ENCODE measurements at regions not wholly inside any gene's neighbourhood (a gene's known extent, or its start where the extent isn't known, plus 50 kb on each side); places are given as distances from the start of the nearest gene placed in this dataset.
"Not testable (repeated sequence)": the region's sequence is repeated elsewhere in the genome, so short reads cannot be mapped to it uniquely, and the experiment has no call there.

DNA sequence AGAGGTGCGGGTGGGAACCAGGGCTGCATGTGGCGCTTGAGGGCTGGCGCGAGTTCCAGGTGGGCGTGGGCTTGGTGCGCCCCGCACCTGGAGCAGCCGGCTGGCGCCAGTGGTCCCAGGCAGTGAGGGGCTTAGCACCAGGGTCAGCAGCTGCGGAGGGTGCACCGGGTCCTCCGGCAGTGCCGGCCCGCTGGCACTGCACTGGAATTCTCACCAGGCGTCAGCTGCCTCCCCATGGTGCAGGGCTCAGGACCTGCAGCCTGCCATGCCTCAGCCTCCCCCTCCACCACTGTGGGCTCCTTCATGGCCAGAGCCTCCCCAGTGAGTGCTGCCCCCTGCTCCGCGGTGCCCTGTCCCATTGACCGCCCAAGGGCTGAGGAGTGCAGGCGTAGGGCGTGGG, 174.0 kb downstream of the ADAM29 start:
- no peak overlapping the region for H3K18ac ChIP-seq (ENCODE audit: low read length)
- H3K4me1 ChIP-seq (ENCODE audit: control insufficient read depth, low read depth, low read length), result no peaks in the 10 kb centered on the region
- H2BK5ac ChIP-seq (ENCODE audit: low read length), result no peak overlapping the region
- H3K4ac ChIP-seq (ENCODE audit: low read depth, low read length), result no peak overlapping the region
- no peak overlapping the region for H3K27ac ChIP-seq (ENCODE audit: low read depth, low read length)
- DNase-seq, result no peak
- H4K5ac ChIP-seq (ENCODE audit: low read length), result no peak overlapping the region
- no peaks in the 10 kb centered on the region for H3K36me3 ChIP-seq (ENCODE audit: control insufficient read depth, insufficient read depth, low read length)
- H3K79me2 ChIP-seq (ENCODE audit: control insufficient read depth, insufficient read depth, low read length), result no peaks in the 10 kb centered on the region
- no peak overlapping the region for H3K56ac ChIP-seq (ENCODE audit: low read length)
- H3K4me3 ChIP-seq (ENCODE audit: low read length), result no peak overlapping the region
- H3K4me2 ChIP-seq (ENCODE audit: low read length), result no peak overlapping the region
- no peak overlapping the region for H3K23ac ChIP-seq (ENCODE audit: low read length)
- no peak overlapping the region for H4K8ac ChIP-seq (ENCODE audit: low read depth, low read length)
- no peak overlapping the region for H2AK5ac ChIP-seq (ENCODE audit: low read length)
- no peak overlapping the region for H3K9ac ChIP-seq (ENCODE audit: low read length)
- no CpG with 5 or more reads among the region's 20 CpGs for WGBS (ENCODE audit: extremely low coverage, insufficient coverage, low lambda C conversion rate)
- H3K79me1 ChIP-seq (ENCODE audit: low read length), result no peaks in the 10 kb centered on the region
- H2BK120ac ChIP-seq (ENCODE audit: low read depth, low read length), result no peak overlapping the region
- H2BK15ac ChIP-seq (replicated peaks; ENCODE audit: low read depth), result no peak overlapping the region
- no peaks in the 10 kb centered on the region for H3K27me3 ChIP-seq (ENCODE audit: insufficient read depth, low read length, poor library complexity)

- not testable (repeated sequence) for H3K56ac ChIP-seq (ENCODE audit: low read length); H3K79me2 ChIP-seq (ENCODE audit: control insufficient read depth, insufficient read depth, low read length); H2BK15ac ChIP-seq (replicated peaks; ENCODE audit: low read depth); H3K23ac ChIP-seq (ENCODE audit: low read length); H3K36me3 ChIP-seq (ENCODE audit: control insufficient read depth, insufficient read depth, low read length); H3K27ac ChIP-seq (ENCODE audit: low read depth, low read length); DNase-seq; H2BK120ac ChIP-seq (ENCODE audit: low read depth, low read length); H2AK5ac ChIP-seq (ENCODE audit: low read length); H3K4me3 ChIP-seq (ENCODE audit: low read length); H4K8ac ChIP-seq (ENCODE audit: low read depth, low read length); H4K5ac ChIP-seq (ENCODE audit: low read length); H3K4me2 ChIP-seq (ENCODE audit: low read length); H2BK5ac ChIP-seq (ENCODE audit: low read length); H3K9ac ChIP-seq (ENCODE audit: low read length); H3K79me1 ChIP-seq (ENCODE audit: low read length); H3K18ac ChIP-seq (ENCODE audit: low read length); H3K4ac ChIP-seq (ENCODE audit: low read depth, low read length); H3K27me3 ChIP-seq (ENCODE audit: insufficient read depth, low read length, poor library complexity); H3K4me1 ChIP-seq (ENCODE audit: control insufficient read depth, low read depth, low read length)
- WGBS (ENCODE audit: extremely low coverage, insufficient coverage, low lambda C conversion rate), result no CpG with 5 or more reads among the region's 9 CpGs
These were observed 174.9 kb downstream of the ADAM29 start for GRCh38 chr4:175093055-175093454.

- H3K4me3 ChIP-seq (ENCODE audit: low read length), result no peak overlapping the region
- no peaks in the 10 kb centered on the region for H3K4me1 ChIP-seq (ENCODE audit: control insufficient read depth, low read depth, low read length)
- DNase-seq, result no peak
- no peaks in the 10 kb centered on the region for H3K27me3 ChIP-seq (ENCODE audit: insufficient read depth, low read length, poor library complexity)
- no peak overlapping the region for H2AK5ac ChIP-seq (ENCODE audit: low read length)
- H4K8ac ChIP-seq (ENCODE audit: low read depth, low read length), result no peak overlapping the region
- no peak overlapping the region for H3K23ac ChIP-seq (ENCODE audit: low read length)
- WGBS (ENCODE audit: extremely low coverage, insufficient coverage, low lambda C conversion rate), result no CpG with 5 or more reads among the region's 2 CpGs
- H3K79me1 ChIP-seq (ENCODE audit: low read length), result no peaks in the 10 kb centered on the region
- no peak overlapping the region for H3K4ac ChIP-seq (ENCODE audit: low read depth, low read length)
- no peak overlapping the region for H2BK15ac ChIP-seq (replicated peaks; ENCODE audit: low read depth)
- H3K79me2 ChIP-seq (ENCODE audit: control insufficient read depth, insufficient read depth, low read length), result no peaks in the 10 kb centered on the region
- H3K27ac ChIP-seq (ENCODE audit: low read depth, low read length), result no peak overlapping the region
- no peak overlapping the region for H2BK120ac ChIP-seq (ENCODE audit: low read depth, low read length)
- H3K4me2 ChIP-seq (ENCODE audit: low read length), result no peak overlapping the region
- no peak overlapping the region for H2BK5ac ChIP-seq (ENCODE audit: low read length)
- H3K56ac ChIP-seq (ENCODE audit: low read length), result no peak overlapping the region
- H3K9ac ChIP-seq (ENCODE audit: low read length), result no peak overlapping the region
- no peak overlapping the region for H3K18ac ChIP-seq (ENCODE audit: low read length)
- H4K5ac ChIP-seq (ENCODE audit: low read length), result no peak overlapping the region
- no peaks in the 10 kb centered on the region for H3K36me3 ChIP-seq (ENCODE audit: control insufficient read depth, insufficient read depth, low read length)
These were observed 185.2 kb downstream of the ADAM29 start for GRCh38 chr4:175103403-175103802.

DNA sequence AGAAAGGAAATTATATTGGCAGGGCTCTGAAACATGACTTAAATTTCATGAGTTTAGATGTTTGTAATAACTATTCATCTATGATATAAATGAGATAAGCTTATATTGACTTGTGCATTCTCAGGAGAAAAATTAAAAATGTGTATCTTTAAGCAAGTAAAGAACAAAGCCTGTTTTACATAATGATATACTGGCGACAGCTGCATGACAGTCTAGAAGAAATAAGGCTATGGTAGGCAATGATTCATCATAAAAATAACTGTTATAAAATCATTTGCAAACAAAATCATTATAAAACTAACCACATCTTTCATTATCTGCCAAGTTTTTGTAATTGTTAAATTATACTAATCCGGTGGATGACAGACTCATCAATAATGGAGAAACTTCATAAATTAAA, 188.1 kb downstream of the ADAM29 start:
- no peak overlapping the region for H3K56ac ChIP-seq (ENCODE audit: low read length)
- no peaks in the 10 kb centered on the region for H3K4me1 ChIP-seq (ENCODE audit: control insufficient read depth, low read depth, low read length)
- H3K36me3 ChIP-seq (ENCODE audit: control insufficient read depth, insufficient read depth, low read length), result no peaks in the 10 kb centered on the region
- no peak overlapping the region for H3K18ac ChIP-seq (ENCODE audit: low read length)
- no peak overlapping the region for H2BK120ac ChIP-seq (ENCODE audit: low read depth, low read length)
- no peak overlapping the region for H3K9ac ChIP-seq (ENCODE audit: low read length)
- no peak overlapping the region for H2BK5ac ChIP-seq (ENCODE audit: low read length)
- WGBS (ENCODE audit: extremely low coverage, insufficient coverage, low lambda C conversion rate), result no CpG with 5 or more reads among the region's 2 CpGs
- H4K5ac ChIP-seq (ENCODE audit: low read length), result no peak overlapping the region
- H3K79me2 ChIP-seq (ENCODE audit: control insufficient read depth, insufficient read depth, low read length), result no peaks in the 10 kb centered on the region
- no peak overlapping the region for H3K4me3 ChIP-seq (ENCODE audit: low read length)
- no peak overlapping the region for H3K4me2 ChIP-seq (ENCODE audit: low read length)
- no peak overlapping the region for H3K23ac ChIP-seq (ENCODE audit: low read length)
- H4K8ac ChIP-seq (ENCODE audit: low read depth, low read length), result no peak overlapping the region
- H3K27ac ChIP-seq (ENCODE audit: low read depth, low read length), result no peak overlapping the region
- H3K79me1 ChIP-seq (ENCODE audit: low read length), result no peaks in the 10 kb centered on the region
- no peak overlapping the region for H3K4ac ChIP-seq (ENCODE audit: low read depth, low read length)
- H3K27me3 ChIP-seq (ENCODE audit: insufficient read depth, low read length, poor library complexity), result no peaks in the 10 kb centered on the region
- DNase-seq, result no peak
- H2AK5ac ChIP-seq (ENCODE audit: low read length), result no peak overlapping the region
- H2BK15ac ChIP-seq (replicated peaks; ENCODE audit: low read depth), result no peak overlapping the region

DNA sequence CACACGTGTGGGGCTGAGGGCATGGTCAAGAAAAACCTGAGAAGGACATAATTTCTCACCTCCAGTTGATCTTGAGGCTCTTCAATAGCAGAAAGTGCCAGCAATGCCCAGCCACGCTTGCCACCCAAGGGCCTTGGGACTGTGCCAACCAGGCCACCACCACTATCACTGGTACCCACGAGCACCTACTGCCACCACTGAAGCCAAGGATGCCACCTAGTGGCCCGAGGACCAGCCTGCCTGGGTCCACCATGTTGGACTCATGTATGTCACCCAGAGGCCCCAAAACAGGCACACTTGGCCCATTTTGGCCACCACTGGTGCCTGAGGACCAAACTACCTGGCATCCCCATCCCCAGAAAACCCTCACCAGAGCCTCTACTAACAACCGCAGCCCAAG, 191.8 kb downstream of the ADAM29 start:
- no peak overlapping the region for H4K8ac ChIP-seq (ENCODE audit: low read depth, low read length)
- H3K18ac ChIP-seq (ENCODE audit: low read length), result no peak overlapping the region
- no peak overlapping the region for H2BK15ac ChIP-seq (replicated peaks; ENCODE audit: low read depth)
- no CpG with 5 or more reads among the region's 5 CpGs for WGBS (ENCODE audit: extremely low coverage, insufficient coverage, low lambda C conversion rate)
- H4K5ac ChIP-seq (ENCODE audit: low read length), result no peak overlapping the region
- DNase-seq, result peak; percentile 6
- no peak overlapping the region for H3K9ac ChIP-seq (ENCODE audit: low read length)
- no peak overlapping the region for H3K4me3 ChIP-seq (ENCODE audit: low read length)
- no peaks in the 10 kb centered on the region for H3K36me3 ChIP-seq (ENCODE audit: control insufficient read depth, insufficient read depth, low read length)
- H3K4ac ChIP-seq (ENCODE audit: low read depth, low read length), result no peak overlapping the region
- no peak overlapping the region for H2BK5ac ChIP-seq (ENCODE audit: low read length)
- no peaks in the 10 kb centered on the region for H3K79me1 ChIP-seq (ENCODE audit: low read length)
- H2BK120ac ChIP-seq (ENCODE audit: low read depth, low read length), result no peak overlapping the region
- no peaks in the 10 kb centered on the region for H3K79me2 ChIP-seq (ENCODE audit: control insufficient read depth, insufficient read depth, low read length)
- no peaks in the 10 kb centered on the region for H3K27me3 ChIP-seq (ENCODE audit: insufficient read depth, low read length, poor library complexity)
- no peak overlapping the region for H3K27ac ChIP-seq (ENCODE audit: low read depth, low read length)
- no peaks in the 10 kb centered on the region for H3K4me1 ChIP-seq (ENCODE audit: control insufficient read depth, low read depth, low read length)
- H3K56ac ChIP-seq (ENCODE audit: low read length), result no peak overlapping the region
- no peak overlapping the region for H3K4me2 ChIP-seq (ENCODE audit: low read length)
- H2AK5ac ChIP-seq (ENCODE audit: low read length), result no peak overlapping the region
- H3K23ac ChIP-seq (ENCODE audit: low read length), result no peak overlapping the region

- no peak overlapping the region for H3K18ac ChIP-seq (ENCODE audit: low read length)
- no peak overlapping the region for H2BK15ac ChIP-seq (replicated peaks; ENCODE audit: low read depth)
- no peak overlapping the region for H2BK120ac ChIP-seq (ENCODE audit: low read depth, low read length)
- H3K27ac ChIP-seq (ENCODE audit: low read depth, low read length), result no peak overlapping the region
- H2AK5ac ChIP-seq (ENCODE audit: low read length), result no peak overlapping the region
- H3K4me1 ChIP-seq (ENCODE audit: control insufficient read depth, low read depth, low read length), result no peaks in the 10 kb centered on the region
- H3K4me2 ChIP-seq (ENCODE audit: low read length), result no peak overlapping the region
- no peak for DNase-seq
- H4K5ac ChIP-seq (ENCODE audit: low read length), result no peak overlapping the region
- H3K23ac ChIP-seq (ENCODE audit: low read length), result no peak overlapping the region
- H3K9ac ChIP-seq (ENCODE audit: low read length), result no peak overlapping the region
- no peaks in the 10 kb centered on the region for H3K79me2 ChIP-seq (ENCODE audit: control insufficient read depth, insufficient read depth, low read length)
- H3K4me3 ChIP-seq (ENCODE audit: low read length), result no peak overlapping the region
- WGBS (ENCODE audit: extremely low coverage, insufficient coverage, low lambda C conversion rate), result no CpG with 5 or more reads among the region's 4 CpGs
- H3K79me1 ChIP-seq (ENCODE audit: low read length), result no peaks in the 10 kb centered on the region
- no peaks in the 10 kb centered on the region for H3K36me3 ChIP-seq (ENCODE audit: control insufficient read depth, insufficient read depth, low read length)
- H4K8ac ChIP-seq (ENCODE audit: low read depth, low read length), result no peak overlapping the region
- no peaks in the 10 kb centered on the region for H3K27me3 ChIP-seq (ENCODE audit: insufficient read depth, low read length, poor library complexity)
- no peak overlapping the region for H3K4ac ChIP-seq (ENCODE audit: low read depth, low read length)
- H2BK5ac ChIP-seq (ENCODE audit: low read length), result no peak overlapping the region
- H3K56ac ChIP-seq (ENCODE audit: low read length), result no peak overlapping the region
These were observed 207.4 kb downstream of the ADAM29 start for GRCh38 chr4:175125410-175126068.

All from mesendoderm (in vitro differentiated cells).